HG02852 (cell line): ENCODE measurements at regions not wholly inside any gene's neighbourhood (a gene's known extent, or its start where the extent isn't known, plus 50 kb on each side); places are given as distances from the start of the nearest gene placed in this dataset.
"Not testable (repeated sequence)": the region's sequence is repeated elsewhere in the genome, so short reads cannot be mapped to it uniquely, and the experiment has no call there.

Experiments used
- ATAC-seq: cut with Tn5 transposase; IDR thresholded peaks from one replicate; pipeline ENCODE4 v1.9.1; 2021; ENCODE audit warnings: mild to moderate bottlenecking, moderate library complexity; ENCODE audit not compliant: unreplicated experiment

DNA sequence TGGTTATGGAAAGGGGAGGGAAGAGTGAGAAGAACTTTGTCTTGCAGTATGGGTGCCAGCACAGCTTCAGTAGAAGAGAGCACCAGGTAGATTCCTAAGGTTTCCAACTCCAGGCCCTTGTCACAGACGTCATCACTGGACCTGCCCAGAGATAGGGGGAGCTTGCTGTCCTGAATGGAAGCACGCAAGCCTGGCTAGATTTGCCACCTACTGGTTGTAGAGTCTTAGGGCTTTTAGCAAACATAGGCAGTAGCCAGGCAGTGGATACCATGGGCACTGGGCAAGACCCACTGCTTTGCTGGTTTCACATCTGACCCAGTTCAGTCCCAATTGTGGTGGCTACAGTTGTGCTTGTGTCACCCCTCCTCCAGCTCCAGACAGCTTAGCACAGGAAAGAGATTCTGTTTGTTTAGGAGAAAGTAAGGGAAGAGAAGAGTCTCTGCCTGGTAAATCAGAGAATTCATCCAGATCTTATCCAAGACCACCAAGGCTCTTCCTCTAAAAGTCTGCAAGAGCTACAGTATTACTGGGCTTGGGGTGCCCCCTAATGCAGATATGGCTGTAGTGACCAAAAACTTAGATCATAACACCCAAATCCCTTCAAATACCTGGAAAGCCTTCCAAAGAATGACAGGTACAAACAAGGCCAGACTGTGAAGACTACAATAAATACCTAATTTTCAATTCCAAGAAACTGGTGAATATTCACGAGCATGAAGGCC lies 158.9 kb downstream of the HINT1 start:
- ATAC-seq, result no peak

DNA sequence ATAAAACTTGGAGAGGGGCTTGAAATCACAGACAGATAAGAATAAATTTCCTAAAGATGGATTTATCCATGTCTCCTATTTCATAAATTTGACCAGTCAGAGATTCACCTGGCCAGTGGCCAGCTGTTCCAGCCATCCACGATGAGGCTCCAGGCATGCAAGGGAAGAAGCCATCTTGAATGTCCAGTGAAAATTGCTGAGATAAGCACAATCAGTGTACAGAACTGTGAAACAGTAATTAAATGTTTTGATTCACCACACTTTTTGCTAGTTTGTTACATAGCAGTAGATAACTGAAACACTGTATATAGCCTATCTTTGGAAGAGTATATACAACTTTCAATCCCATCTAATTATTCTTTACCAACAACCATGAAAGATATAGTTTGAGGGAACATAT lies 163.5 kb downstream of the HINT1 start:
- no peak for ATAC-seq

DNA sequence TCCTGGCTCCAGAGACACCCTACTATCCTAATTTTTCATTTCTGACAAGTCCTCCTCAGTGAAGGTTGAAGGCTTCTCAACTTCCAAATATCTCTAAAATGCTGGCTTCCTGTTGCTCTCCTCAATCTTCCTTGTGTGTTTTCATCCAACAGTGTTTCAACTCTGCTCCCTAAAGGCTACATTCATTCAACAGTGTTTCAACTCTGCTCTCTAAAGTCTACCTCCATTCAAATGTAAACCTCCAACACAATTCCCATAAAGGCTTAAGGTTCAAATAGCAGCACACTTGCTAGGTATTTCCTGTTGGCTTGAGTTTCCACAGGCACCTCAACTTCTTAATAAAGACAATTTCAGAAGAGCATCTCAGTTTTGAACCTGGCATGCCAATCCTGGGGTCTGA lies 164.8 kb downstream of the HINT1 start:
- no peak for ATAC-seq

DNA sequence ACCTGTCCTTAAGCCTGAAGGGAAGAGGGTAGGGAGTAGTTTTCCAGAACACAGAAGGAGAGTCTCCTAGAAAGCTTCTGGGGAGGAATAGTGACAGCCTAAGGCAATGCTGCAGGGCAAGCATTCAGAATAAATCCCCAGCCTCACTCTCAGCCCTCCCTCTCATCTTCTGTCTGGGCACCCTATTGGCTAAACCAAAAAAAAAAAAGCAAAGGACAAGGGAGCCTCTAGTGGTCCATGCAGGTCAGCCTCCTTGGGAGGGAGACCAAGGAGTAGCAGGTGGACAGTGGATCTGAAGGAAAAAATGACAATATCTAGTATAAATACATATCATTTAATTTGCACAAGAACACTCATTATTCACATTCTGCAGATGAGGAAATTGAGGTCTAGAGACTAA lies 168.3 kb downstream of the HINT1 start:
- not testable (repeated sequence) for ATAC-seq

DNA sequence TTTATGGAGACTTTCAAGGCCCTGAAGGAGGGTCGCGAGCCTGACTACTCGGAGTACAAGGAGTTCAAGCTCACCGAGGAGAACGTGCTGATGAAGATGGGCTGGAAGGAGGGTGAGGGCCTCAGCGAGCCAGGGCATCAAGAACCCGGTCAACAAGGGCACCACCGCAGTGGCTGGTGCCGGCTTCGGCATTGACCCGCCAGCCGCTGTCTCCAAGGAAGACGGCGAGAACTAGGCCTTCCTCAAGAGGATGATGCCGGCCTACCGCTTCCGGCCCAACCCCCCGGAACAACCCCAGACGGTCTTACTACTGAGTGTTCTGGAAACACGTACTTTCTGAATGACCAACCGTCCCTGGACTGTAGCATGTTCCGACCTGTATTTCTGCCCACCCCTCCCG lies 169.2 kb downstream of the HINT1 start:
- no peak for ATAC-seq

DNA sequence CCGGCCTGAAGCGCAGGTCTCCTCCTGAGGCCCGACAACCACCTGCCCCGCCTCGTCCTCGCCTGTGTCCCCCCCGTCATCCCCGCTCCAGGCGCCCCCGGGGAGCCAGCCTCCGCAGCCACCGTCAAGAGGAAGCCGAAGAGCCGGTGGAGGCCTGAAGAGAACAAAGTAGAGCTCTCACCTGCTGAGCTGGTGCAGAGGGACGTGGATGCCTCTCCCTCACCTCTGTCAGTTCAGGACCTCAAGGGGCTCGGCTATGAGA lies 169.9 kb downstream of the HINT1 start:
- no peak for ATAC-seq

DNA sequence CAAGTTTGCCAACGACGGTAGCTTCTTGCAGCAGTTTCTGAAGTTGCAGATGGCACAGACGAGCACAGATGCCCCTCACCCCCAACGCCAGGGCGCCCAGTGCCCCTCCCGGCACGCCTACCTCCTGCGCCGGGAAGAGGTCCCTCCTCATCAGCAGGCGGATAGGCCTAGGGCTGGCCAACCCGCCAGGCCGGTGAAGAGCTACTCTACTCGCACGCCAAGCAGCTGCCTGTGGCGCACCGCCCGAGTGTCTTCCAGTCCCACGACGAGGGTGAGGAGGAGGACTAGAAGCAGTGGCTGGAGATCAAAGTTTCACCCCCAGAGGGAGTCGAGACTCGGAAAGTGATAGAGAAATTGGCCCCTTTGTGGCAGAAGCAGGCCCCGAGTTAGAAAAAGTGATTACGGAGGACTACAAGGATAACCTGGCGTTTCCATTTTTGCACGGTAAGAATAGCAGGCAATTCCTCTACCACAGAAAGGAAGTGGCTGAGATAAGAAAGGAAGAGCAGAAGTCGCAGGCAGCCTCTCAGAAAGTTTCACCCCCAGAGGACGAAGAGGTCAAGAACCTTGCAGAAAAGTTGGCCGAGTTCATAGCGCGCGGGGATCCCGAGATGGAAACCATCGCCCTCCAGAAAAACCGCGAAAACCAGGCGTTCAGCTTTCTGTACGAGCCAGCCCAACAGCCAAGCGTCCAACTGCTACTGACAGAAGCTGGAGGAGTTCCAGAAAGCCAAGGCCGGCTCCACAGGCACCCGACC lies 170.4 kb downstream of the HINT1 start:
- no peak for ATAC-seq

DNA sequence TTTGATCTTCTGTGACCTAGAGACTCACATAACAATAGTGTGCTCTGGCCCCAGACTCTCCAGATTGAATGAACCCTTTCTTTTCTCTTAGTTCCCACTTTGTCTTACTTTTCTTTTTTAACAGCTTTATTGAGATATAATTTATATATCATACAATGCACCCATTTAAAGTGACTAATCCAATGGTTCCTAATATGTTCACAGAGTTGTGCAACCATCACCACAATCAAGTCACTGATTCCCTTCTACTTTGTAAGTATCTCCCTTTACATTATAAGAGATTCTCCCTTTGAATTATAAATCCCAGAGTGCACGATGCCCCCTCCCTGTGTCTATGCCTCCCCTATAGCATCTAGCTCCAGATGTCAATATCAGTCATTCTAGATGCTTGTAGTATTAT lies 172.4 kb downstream of the HINT1 start:
- ATAC-seq, result no peak

DNA sequence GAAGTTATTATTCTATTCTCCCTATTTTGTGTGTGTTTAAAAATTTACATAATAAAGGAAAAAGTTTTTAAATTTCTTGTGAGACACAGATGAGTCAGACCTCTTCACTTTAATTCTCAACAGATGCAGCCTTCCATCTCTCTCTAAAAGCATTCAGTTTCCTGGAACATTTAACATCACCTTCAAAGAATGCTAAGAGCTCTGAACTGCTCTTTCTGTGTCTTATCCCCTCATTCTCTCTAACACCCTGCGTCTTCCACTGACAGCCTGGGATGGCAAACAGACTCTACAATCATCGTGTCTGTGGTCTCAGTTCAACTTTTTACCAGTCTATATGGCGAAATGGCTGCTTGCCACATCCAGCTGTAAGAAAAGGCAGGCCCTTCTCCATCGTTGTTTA lies 173.0 kb downstream of the HINT1 start:
- no peak for ATAC-seq

DNA sequence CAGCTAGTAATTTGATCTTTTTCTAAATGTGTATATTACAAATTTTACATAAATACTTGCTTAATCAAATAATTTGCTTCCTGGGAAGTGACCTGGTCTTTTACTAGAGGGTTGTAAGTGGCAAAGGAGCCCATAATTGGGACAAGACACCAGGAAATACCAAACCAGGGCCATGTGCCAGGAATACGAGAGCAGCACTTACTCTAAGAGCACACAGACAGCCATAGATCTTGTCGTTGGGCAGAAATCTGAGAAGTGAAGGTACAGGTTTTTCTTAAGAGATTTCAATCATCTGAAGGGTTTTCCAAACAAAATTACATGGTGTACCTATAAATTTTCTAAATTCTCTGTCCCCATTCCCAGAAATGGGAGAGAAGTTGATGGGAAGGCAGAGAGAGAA lies 179.3 kb downstream of the HINT1 start:
- ATAC-seq, result no peak

DNA sequence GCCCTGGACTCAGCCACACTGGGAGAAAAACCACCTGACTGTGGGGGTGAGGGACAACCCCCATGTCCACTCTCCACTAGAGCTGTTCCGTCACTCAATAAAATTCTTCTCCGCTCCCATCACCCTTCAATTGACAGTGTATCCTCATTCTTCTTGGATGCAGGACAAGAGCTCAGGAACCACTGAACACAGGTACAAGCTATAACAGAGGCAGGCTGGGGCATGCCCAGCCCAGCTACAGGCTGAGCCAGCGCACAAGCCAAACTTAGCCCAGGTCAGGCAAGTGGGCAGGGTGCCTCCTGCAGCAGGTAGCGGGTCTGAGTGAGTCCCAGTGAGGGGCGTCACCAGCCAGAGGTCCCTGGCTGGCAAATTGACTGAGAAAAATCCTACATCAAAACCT lies 183.4 kb downstream of the HINT1 start:
- ATAC-seq, result no peak

DNA sequence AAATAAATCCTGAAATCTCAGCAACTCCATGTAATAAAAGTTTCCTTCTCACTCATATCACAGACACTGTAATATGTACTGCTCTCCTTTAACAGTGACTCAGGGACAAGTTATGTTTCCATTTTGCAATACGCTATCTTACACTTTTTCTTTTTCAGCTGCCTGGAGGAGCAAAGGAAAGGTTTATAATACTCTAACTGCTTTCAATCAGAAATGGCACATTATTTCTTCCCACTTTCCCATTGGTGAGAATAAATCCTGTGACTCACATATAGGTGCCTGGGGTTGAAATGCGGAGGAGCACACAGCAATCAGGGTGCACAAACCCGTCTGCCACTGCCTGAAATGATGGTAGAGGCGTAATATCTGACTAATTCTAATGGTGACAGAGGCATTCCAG lies 186.6 kb downstream of the HINT1 start:
- no peak for ATAC-seq

DNA sequence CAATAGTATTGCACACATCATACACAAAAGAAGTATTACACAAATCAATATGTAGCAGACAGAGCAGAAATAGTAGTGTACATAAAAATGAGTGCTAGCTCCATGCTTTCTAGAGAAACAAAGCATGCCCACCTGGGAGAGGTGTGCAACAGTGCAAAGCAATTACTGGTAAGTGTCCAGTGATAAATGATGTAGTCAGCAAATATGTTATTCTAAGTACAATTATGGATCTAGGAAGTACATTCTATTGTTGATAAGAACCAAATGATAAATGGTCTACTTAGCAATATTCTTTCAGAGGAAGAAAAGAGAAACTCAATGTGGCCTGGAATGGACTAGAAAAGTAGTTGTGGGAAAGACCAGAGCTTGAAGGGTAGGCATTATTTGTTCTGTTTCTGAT lies 188.6 kb downstream of the HINT1 start:
- no peak for ATAC-seq

DNA sequence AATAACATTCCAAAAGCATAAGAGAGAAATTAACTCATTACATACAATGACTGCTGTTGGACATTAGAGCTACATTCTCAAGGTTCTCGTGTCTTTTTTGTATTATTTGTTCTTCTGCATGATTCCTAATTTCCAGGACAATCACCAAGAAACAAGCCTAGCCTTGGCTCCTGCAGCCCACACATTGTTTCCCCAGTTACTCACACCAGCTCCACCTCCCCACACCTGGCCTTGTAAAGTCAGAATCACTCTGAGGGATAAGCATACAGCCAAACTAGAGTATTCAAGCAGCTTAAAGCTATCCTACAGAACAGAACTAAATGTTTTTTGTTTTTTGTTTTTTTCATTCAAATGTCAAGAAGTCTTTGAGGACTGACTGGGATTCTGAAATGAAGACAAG lies 189.2 kb downstream of the HINT1 start:
- ATAC-seq, result no peak

DNA sequence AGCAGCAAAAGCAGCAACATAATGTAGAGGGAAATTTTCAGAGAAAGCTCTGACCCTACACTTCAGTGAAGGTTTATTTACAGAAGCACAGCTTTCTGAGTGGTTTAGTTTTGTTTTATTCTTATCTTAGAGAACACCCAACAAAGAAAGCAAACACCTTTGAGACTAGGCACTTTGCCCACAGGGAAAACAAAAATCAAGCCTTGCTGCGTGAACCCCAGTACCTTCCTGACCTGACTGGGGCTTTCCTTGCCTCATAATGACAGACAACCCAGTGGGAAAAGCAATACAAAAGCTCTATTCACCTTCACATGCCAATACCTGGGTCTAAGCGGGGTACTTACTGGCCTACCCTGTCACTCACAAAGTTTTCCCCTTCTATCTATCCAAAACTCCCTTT lies 189.8 kb downstream of the HINT1 start:
- ATAC-seq, result no peak

DNA sequence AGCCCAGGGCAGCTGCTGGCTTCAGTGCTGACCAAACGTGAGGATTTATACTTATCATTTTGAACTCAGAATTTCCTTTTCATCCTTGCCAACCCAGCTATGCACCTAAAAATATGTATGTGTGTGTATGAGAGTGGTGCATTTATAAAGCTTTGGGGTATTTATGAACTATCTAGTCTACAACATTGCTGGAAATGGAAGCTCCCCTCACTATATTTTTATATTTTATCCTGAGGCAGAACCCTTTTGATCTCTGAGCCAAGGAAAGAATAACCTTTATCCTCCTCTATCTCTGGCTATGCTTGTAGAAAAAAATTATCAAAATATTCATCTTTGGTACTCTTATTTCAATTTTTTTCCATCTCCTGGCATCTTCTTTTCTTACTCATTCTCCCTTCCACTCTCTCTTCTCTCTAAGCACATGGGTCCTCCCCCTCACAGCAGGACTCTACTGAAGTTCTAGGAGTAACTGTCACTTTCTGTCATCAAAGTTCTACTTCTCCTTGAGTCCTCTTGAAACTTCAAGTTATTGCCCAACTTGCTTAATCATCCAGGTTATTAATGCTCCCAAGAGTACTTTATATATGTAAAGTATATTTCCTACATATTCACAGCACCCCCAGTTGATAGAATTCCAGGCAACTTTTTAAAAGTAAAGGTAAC lies 190.9 kb downstream of the HINT1 start:
- no peak for ATAC-seq

DNA sequence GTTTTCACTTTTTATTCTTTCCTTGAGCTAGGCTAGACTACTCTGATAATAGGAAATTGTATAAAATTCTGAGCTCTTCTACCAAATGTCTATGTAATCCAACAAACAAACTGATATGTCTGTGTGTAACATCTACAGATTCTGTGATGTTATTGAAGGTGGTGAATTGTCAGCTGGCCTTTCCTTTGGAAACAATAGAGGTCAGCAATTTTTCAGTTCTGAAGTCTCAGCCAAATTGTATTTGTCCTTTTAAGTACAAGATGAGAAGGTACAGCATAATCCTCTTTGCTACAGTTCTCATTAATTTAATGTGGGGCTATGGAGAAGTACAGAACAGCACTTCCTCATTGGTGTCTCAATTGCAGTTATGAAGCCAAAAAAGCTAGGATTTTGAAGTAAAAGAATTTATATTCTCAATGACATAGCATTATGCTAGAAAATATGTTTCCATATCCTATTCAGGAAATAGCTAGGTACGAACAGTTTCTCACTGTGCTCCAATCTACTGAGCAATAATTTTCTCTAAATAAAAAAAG lies 198.0 kb downstream of the HINT1 start:
- ATAC-seq, result no peak

DNA sequence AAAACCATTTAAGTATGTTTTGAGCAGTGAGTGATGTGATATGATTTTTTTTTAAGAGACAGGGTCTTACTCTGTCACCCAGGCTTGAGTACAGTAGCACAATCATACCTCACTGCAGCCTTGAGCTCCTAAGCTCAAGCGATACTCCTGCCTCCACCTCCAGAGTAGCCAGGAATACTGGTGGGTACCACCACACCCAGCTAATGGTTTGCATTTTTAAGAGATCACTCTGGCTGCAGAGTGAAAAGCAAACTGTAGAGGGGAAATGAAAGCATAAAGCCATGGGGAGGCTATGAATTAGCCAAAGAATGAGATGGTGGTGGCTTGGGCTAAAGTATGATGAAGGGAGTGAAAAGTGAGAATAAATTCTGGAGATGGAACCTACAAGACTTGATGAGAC lies 199.1 kb downstream of the HINT1 start:
- ATAC-seq, result no peak

DNA sequence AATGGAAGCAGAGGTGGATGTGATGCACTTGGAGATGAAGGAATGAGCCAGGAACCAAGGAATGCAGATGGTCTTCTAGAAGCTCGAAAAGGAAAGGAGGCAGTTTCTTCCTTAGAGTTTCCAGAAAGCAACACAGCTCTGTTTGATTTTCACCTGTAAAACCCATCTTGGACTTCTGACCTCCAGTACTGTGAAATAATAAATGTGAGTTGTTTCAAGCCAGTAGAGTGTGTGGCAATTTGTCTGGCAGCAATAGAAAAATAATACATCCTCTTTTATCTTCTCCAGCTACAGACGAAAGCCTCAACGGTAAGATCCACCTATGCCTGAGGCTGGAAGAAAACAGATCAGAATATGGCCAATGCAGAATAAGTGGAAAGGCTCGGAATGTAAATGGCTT lies 199.7 kb downstream of the HINT1 start:
- no peak for ATAC-seq

DNA sequence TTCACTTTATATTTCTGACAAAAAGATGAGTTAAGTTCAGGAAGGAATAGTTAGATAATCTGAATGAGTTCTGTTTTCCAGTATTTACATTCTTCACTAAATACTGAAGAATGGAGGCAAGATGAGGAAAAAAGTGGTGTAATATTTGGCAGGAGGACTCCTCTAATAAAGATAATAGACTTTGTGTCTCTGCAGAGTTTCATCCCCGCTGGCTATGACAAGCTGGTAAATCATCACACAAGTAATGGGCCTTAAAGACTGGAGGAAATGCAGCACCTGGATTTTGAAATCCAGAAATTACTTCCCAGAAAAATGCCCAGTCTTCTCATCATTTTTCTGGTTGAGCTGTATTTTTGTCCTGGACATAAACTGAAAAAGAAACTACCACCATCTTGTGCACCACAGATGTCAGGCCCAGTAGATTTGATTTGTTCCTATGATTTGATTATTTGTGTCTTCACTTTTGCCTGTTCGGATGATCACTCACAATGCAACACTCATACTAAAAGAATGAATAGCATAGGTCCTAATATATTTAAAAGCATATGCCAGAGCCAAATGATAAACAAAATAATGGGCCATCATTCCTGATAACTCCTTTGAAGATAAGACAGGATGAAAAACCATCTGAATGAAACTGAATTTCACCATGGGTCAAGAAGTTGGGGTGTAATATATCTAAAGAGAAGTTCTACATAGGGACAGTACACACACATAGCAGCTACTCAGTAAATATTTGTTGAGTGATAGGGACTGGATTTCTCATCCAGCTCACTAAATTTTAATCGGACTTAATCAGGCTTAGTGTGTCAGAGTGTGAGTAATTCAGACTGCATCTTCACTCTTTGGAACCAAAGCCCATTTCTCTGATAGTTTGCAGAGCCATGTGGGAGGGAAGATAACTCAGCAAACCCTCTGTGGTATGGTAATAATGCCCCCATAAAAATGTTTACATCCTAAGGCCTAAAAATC lies 200.5 kb downstream of the HINT1 start:
- ATAC-seq, result no peak

DNA sequence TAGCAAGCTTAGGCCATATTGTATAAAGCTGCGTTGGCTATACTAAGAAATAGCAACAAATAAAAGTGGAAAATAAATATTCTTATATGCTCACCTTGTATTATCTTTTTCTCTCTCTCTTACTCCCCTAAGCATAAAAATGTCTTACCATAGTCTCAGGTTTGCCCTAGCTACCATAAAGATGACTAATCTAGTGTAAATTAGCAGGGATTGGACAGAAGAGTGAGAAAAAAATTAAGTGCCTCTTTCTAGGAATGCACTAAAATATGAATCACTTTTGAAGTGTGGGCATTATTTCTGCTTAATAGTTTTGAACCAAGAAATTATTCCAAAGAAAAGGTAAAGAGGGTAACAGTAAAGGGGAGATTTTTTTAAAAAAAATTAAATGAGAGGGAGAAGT lies 201.3 kb downstream of the HINT1 start:
- no peak for ATAC-seq
